Pancreas (tissue), 10 donors: ENCODE measurements at regions not wholly inside any gene's neighbourhood (a gene's known extent, or its start where the extent isn't known, plus 50 kb on each side); places are given as distances from the start of the nearest gene placed in this dataset.
A peak's percentile ranks its signal among the peaks of the same experiment; 100 is the strongest.

ENCODE experiments used
- ATAC-seq, 4 donors: fragments of 200-7000 bp; cut with Tn5 transposase; one replicate each; pipeline versions ENCODE4 v1.8.0 to v1.9.1; 2020; ENCODE audit warnings: mild to moderate bottlenecking in 4 of 4, moderate library complexity in 4 of 4
- DNase-seq, 6 donors: peaks; one replicate each; pipeline ENCODE4 v3.0.0-alpha.2; 2020
- FAIRE-seq: peaks from 2 replicates; lab custom pipeline; 2012; peaks lifted over from hg19 to GRCh38; lab: Jason Lieb, UNC
- H3K27ac ChIP-seq, 4 donors: fragments of 200-600 bp; sonication (generic); 1 replicate in 3 of 4; 2 replicates in 1 of 4; pipeline versions ENCODE4 v1.5.0 to v1.8.0; 2020
- H3K27me3 ChIP-seq, 4 donors: fragments of 200-600 bp; one replicate each; pipeline ENCODE4 v1.8.0; 2021
- H3K36me3 ChIP-seq, 3 donors: fragments of 200-600 bp; sonication (generic) in 1 of 3; one replicate each; pipeline versions ENCODE4 v1.5.0 to v1.8.0; 2020 to 2021
- H3K4me1 ChIP-seq, 3 donors: fragments of 200-600 bp; one replicate each; pipeline ENCODE4 v1.8.0; 2021
- H3K4me3 ChIP-seq, 4 donors: fragments of 200-600 bp; sonication (generic) in 2 of 4; one replicate each; pipeline versions ENCODE4 v1.5.0 to v1.8.0; 2020 to 2021
- H3K9me3 ChIP-seq, 4 donors: fragments of 200-600 bp; one replicate each; pipeline ENCODE4 v1.8.0; 2021
- WGBS, 2 donors: extraction: QIAGEN DNeasy Blood & Tissue Kit; methylation state at CpG; one replicate each; pipeline ENCODE4 v1.1.7; 2013; 5-methylcytosine and 5-hydroxymethylcytosine counted together
- intact Hi-C, 3 donors: fragments of 100-400 bp; cut with DNase I; formaldehyde crosslinking; loops; one replicate each; pipeline versions ENCODE4 v1.11.1 to v1.14.2; 2022
- TF ChIP-seq, protein P1 (sequence below), 4 donors: fragments of 200-600 bp; sonication (generic) in 3 of 4; IDR thresholded peaks; one replicate each; pipeline versions ENCODE4 v1.5.0 to v1.8.0; 2021; ENCODE audit warnings: antibody characterized with exemption in 4 of 4
- donor health status: healthy with polysubstance abuse.
- donor health status: DM: no; HTN: no; CAD: no; lungs with moderate emphysema.
- donor health status: DM: no; HTN: no; CAD: no.
- donor health status: control.
- donor health status: control.
- donor health status: Bipolar disorder and iron deficiency.
- donor health status: DM: yes; HTN: yes; CAD: no.
- donor health status: DM: no; HTN: no; CAD: no.
- donor health status: DM: no; HTN: no; CAD: no.
- donor health status: DM: yes; HTN: yes; CAD: no.

DNA sequence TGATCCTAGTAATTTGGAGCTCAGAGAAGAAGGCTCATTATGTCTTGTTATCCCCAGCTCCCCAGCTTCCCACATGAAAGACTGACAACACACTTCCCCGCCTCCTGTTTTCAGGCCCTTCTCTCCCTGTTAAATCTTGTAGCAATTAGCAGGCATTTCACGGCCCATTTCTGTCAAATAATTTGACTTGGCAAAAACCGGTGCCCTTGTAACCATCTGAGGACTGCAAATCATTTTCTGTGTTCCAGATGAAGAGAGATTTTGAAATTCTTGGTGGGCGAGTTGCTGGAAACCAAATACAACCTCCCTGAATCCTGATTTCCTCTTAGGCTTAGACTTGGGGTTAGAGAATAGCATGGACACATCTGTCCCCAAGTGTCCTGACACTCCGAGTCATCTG, 109.7 kb downstream of the MSX2 start:
- Histone ChIP-seq H3K9me3 (no peaks in the 10 kb centered on the region), H3K27me3 (no peaks in the 10 kb centered on the region), H3K4me1 (no peaks in the 10 kb centered on the region), H3K27ac (no peak overlapping the region), H3K4me3 (no peak overlapping the region), H3K36me3 (no peaks in the 10 kb centered on the region)
- WGBS, 2 donors: 66 to 69% methylated on average over 5 of the region's 5 CpGs
- intact Hi-C loops: no loop called here
- no peak for ATAC-seq
- no peak for FAIRE-seq
- no peak for DNase-seq
- TF ChIP-seq, protein P1, sequence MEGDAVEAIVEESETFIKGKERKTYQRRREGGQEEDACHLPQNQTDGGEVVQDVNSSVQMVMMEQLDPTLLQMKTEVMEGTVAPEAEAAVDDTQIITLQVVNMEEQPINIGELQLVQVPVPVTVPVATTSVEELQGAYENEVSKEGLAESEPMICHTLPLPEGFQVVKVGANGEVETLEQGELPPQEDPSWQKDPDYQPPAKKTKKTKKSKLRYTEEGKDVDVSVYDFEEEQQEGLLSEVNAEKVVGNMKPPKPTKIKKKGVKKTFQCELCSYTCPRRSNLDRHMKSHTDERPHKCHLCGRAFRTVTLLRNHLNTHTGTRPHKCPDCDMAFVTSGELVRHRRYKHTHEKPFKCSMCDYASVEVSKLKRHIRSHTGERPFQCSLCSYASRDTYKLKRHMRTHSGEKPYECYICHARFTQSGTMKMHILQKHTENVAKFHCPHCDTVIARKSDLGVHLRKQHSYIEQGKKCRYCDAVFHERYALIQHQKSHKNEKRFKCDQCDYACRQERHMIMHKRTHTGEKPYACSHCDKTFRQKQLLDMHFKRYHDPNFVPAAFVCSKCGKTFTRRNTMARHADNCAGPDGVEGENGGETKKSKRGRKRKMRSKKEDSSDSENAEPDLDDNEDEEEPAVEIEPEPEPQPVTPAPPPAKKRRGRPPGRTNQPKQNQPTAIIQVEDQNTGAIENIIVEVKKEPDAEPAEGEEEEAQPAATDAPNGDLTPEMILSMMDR (IDR thresholded peaks at IDR 0.05): no peak

DNA sequence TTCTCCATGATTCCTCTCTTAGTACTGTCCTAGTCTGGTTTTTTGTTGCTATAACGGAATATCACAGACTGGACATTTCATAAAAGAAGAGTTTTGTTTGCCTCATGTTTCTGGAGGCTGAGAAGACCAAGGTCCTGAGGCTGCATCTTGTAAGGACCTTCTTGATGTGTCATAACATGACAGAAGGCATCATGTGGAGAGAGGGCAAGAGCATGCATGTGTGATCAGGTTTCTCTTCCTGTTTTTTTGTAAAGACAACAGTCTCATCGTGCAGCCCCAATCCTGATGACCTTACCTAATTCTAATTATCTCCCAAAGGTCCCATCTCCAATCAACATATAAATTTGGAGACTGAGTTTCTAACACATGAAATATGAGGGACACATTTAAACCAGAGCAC, 108.4 kb downstream of the MSX2 start:
- 49 to 57% methylated on average over 2 of the region's 2 CpGs for WGBS, 2 donors
- DNase-seq: no peak
- ATAC-seq: no peak
- intact Hi-C loops: no loop called here
- no peaks in the 10 kb centered on the region for H3K27me3 ChIP-seq
- H3K4me3 ChIP-seq: no peak overlapping the region
- H3K36me3 ChIP-seq: no peaks in the 10 kb centered on the region
- no peak overlapping the region for H3K27ac ChIP-seq
- TF ChIP-seq, protein P1 (IDR thresholded peaks at IDR 0.05): no peak
- H3K4me1 ChIP-seq: no peaks in the 10 kb centered on the region
- FAIRE-seq: no peak
- H3K9me3 ChIP-seq: no peaks in the 10 kb centered on the region

- FAIRE-seq (no peak), ATAC-seq (peak in 1 of 4 donors; percentile 41), DNase-seq (no peak)
- 10 to 11% methylated on average over 3 of the region's 3 CpGs for WGBS, 2 donors
- no peaks in the 10 kb centered on the region for H3K4me1 ChIP-seq
- intact Hi-C loops: no loop called here
- H3K36me3 ChIP-seq: no peaks in the 10 kb centered on the region
- H3K27me3 ChIP-seq: no peaks in the 10 kb centered on the region
- TF ChIP-seq, protein P1 (IDR thresholded peaks at IDR 0.05): no peak
- no peak overlapping the region for H3K4me3 ChIP-seq
- no peaks in the 10 kb centered on the region for H3K9me3 ChIP-seq
- H3K27ac ChIP-seq: no peak overlapping the region
Measured at GRCh38 chr5:174832025-174832424, 107.6 kb downstream of the MSX2 start.

DNA sequence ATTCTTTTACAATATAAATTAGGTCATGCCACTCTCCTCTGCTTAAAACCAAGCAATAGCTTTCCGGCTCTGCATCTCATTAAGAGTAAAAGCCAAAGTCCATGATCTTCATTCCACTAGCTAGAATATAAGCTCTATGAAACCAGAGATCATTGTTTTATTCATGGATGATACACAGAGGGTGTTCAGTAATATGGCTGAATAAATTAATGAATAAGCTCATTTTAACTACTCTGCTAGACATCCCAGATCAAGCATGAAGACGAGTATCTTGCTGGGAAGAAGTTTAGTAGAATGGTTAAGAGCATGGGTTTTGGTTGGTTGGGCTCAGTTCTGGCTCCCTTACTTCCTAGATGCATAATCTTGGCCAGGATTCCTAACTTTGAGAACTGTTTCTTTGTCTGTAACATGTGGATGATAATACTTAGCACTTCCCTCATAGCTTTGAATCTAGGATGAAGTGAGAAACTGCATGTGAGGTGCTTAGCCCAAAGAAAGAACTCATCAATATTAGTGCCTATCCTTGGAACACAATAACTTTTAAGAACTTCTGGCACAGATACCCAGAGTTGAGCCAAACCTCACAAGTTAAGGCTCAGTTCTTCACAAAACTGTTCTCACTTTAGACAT, 106.8 kb downstream of the MSX2 start:
- intact Hi-C loops: no loop called here
- Histone ChIP-seq H3K27me3 (no peaks in the 10 kb centered on the region), H3K4me3 (no peak overlapping the region), H3K4me1 (no peaks in the 10 kb centered on the region), H3K9me3 (no peaks in the 10 kb centered on the region), H3K36me3 (no peaks in the 10 kb centered on the region), H3K27ac (no peak overlapping the region)
- no peak for FAIRE-seq
- DNase-seq: no peak
- ATAC-seq: no peak
- TF ChIP-seq, protein P1 (IDR thresholded peaks at IDR 0.05): no peak
- WGBS, 2 donors: 40 to 51% methylated on average over 2 of the region's 2 CpGs

GRCh38 chr5:174829511-174829864, 105.1 kb downstream of the MSX2 start:
- H3K36me3 ChIP-seq: no peaks in the 10 kb centered on the region
- no peaks in the 10 kb centered on the region for H3K27me3 ChIP-seq
- peak overlapping the region in 2 of 4 donors; percentile 41 to 62 for H3K27ac ChIP-seq
- H3K4me3 ChIP-seq: no peak overlapping the region
- H3K4me1 ChIP-seq: no peaks in the 10 kb centered on the region
- no peaks in the 10 kb centered on the region for H3K9me3 ChIP-seq
- TF ChIP-seq, protein P1 (IDR thresholded peaks at IDR 0.05): no peak
- FAIRE-seq: no peak
- WGBS, 2 donors: 21 to 30% methylated on average over 5 of the region's 5 CpGs
- no peak for DNase-seq
- intact Hi-C loops: no loop called here
- ATAC-seq: peak; percentile 50 to 83 (median 60)
